Prostate gland (tissue), 2 donors: ENCODE measurements at regions not wholly inside any gene's neighbourhood (a gene's known extent, or its start where the extent isn't known, plus 50 kb on each side); places are given as distances from the start of the nearest gene placed in this dataset.

ENCODE experiments used
- CTCF ChIP-seq, 4 experiments: fragments of 200-600 bp in 2 of 4; fragments of 450-650 bp in 2 of 4; sonication (generic) in 2 of 4; IDR thresholded peaks; 1 replicate in 3 of 4; 2 replicates in 1 of 4; pipeline ENCODE4 v1.5.1; 2016 to 2019; ENCODE audit warnings: antibody characterized with exemption in 4 of 4, mild to moderate bottlenecking in 2 of 4, moderate library complexity in 2 of 4
- POLR2AphosphoS5 ChIP-seq: sonication (generic); formaldehyde crosslinking; IDR thresholded peaks from one replicate; pipeline ENCODE4 v1.6.1; 2017; ENCODE audit warnings: antibody characterized with exemption

GRCh38 chr1:96481409-96481808 is 240.2 kb upstream of the PTBP2 start:
- no peak for TF ChIP-seq CTCF (IDR thresholded peaks at IDR 0.05)
- TF ChIP-seq POLR2AphosphoS5 = no peak
